HG03469 (cell line): ENCODE measurements at regions not wholly inside any gene's neighbourhood (a gene's known extent, or its start where the extent isn't known, plus 50 kb on each side); places are given as distances from the start of the nearest gene placed in this dataset.
"Not testable (repeated sequence)": the region's sequence is repeated elsewhere in the genome, so short reads cannot be mapped to it uniquely, and the experiment has no call there.

Experiments
- ATAC-seq: cut with Tn5 transposase; IDR thresholded peaks from one replicate; pipeline ENCODE4 v1.9.1; 2021; ENCODE audit warnings: mild to moderate bottlenecking, moderate library complexity, moderate number of reproducible peaks; ENCODE audit not compliant: unreplicated experiment

DNA sequence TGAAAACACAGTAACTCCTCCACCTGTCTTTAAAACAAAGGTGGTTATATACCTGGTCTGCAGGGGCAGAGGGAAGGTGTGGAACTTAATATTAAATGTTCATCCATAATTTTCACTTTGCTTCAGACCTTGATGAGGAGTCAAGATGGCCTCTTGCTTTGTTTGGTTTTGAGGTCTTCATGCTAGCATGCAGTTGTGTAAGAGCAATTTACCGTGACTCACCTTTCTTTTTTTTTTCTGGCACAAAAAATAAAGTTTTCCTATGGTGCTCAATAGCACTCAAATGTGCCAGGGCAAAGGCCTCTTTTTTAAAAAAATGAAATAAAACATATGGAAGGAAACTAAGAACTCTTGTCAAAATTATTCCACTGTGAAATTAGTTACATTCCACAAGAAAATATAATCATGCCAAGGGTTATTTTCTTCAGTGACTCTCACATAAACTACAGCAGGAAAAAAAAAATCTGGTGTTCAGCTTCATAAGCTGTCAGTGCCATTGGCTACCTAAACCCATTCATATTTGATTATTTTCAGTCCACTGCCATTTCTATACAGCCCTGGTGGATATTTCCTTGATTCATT, 128.2 kb downstream of the SLC7A11 start:
- ATAC-seq = peak; percentile 6

DNA sequence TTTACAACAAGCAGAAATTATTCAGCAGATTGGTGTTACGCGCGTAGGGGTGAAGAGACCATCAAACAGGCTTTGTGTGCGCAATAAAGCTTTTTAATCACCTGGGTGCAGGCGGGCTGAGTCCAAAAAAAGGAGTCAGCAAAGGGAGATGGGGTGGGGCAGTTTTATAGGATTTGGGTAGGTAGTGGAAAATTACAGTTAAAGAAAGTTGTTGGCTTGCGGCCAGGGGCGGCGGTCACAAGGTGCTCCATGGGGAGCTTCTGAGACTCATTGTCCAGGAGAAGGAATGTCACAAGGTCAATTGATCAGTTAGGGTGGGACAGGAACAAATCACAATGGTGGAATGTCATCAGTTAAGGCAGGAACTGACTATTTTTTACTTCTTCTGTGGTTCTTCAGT, 129.3 kb downstream of the SLC7A11 start:
- ATAC-seq = not testable (repeated sequence)

DNA sequence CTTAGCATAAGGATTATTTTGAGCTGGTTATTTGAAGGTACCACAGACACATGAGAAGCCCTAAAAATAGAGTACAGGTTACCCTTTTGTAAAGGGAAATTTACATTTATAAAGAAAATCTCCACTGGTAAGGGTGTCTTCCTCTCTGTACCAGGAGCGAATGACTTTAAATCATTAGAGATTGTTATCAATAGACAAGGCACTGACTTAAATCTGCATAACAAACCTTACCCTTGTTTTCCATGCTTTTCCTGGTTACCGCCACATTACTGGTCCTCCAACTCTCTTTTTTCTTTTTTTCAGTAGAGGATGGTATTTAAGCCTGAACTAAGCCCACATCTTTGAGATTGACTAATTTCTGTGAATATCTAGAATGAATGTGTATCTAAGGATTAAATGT, 129.8 kb downstream of the SLC7A11 start:
- ATAC-seq = no peak

DNA sequence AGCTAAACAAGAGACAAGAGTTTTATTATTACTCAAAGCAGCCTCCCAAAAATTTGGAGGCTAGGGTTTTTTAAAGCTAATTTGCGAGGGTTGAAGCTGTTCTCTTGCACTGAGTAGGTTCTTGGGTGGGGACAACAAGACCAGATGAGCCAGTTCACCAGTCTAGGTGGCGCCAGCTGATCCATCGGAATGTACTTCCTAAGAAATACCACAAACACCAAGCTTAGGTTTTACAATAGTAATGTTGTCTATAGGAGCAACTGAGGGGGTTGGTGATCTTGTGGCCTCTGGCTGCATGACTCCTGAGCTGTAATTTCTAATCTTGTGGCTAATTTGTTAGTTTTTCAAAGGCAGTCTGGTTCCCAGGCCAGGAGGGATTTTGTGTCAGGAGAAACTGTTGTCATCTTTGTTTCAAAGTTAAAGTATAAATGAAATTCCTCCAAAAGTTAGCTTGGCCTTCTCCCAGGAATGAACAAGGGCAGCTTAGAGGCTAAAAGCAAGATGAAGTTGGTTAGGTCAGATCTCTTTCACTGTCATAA, 130.6 kb downstream of the SLC7A11 start:
- no peak for ATAC-seq

DNA sequence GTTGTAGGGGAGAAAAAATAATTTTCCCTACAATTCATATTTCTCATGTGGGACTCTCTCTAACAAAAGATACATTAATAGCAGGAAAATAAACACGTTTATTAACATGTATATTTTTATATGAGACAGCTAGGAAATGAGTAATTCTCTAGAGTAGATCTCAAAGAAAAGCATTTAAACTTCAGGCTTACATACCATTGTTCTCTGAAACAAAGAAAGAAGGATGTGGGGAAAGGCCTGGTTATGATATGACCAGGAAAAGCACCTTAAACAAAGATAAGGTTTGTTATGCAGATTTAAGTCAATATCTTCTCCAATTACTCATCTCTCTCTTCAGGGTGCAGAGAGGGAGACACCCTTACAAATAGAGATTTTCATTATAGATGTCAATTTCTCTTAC, 131.3 kb downstream of the SLC7A11 start:
- no peak for ATAC-seq

DNA sequence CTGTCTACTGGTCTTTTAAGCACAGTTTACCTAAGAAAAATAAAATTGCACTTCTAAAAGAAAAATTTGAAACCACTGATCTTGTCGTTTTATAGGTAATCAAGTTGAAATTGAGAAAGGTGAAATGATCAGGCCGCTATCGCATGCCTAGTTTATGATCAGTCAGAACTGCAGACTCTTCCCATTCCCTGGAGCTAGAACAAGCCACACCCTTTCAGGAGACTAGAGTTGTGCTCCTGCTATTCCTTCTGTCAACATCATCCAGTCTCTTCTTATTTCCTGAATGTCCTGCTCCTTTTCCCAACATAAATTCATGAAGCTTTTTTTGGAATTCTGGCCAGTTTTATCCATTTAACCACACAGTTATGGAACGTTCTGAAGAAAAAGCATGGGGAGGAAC, 135.1 kb downstream of the SLC7A11 start:
- no peak for ATAC-seq

DNA sequence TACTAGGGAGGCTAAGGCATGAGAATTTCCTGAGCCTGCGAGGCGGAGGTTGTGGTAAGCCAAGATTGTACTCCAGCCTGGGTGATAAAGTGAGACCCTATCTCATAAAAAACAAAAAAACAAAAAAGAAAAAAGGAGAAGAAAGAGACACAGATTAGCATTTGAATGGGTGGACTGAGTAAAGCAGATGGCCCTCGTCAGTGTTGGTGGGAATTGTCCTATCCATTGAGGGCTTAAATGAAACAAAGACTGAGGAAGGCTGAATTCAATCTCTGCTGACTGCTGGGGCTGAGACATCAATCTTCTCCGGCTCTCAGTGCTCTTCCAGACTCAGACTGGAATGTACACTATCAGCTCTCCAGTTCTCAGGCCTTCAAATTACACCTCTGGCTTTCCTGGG, 136.8 kb downstream of the SLC7A11 start:
- no peak for ATAC-seq

DNA sequence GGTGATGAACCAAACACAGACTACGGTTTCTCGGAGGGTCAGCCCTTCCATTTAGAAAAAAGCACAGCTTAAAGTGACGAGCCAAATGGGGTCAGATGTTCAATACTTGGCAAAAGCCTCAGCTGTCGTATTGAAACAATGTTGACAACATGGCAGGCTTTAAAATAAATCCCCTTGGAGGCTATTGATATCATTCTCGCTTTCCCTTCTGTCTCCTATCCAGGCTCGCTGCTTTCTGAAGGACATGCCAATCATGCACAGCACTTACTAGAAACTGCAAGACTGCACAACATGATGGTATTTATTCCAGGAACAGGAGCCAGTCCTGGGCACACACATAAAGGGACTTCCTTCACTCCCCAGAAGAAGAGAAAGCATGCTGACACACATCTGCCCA, 137.9 kb downstream of the SLC7A11 start:
- no peak for ATAC-seq

DNA sequence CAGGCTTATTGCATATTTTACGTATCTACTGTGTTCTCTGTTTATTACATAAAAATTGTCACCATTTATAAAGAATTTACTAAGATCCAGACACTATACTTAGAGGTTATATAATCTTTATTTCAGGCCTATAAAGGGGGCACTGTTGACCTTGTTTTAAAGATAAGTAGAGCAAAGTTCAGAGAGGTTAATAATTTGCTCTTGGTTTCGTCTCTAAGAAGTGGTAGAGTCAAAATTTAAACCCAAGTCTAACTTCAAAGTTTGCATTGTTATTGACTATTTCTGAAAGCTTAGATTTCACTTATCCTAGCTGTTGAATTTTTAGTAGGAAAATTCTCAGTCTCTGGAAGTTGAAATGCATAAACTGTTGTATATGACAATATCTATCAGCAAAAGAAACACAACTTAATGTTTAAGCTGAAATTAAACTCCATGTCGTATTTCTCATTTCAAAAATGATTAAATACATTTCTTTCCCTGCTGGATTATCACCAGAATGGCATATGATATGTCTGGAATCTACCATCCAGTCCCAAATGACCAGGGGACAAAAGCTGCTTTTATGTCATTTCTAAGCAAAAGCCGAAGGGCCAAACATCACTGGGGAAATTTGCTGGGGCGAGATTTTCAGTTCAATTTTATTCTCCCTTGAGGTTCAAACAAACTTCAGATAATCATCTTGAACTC, 138.4 kb downstream of the SLC7A11 start:
- ATAC-seq = no peak

DNA sequence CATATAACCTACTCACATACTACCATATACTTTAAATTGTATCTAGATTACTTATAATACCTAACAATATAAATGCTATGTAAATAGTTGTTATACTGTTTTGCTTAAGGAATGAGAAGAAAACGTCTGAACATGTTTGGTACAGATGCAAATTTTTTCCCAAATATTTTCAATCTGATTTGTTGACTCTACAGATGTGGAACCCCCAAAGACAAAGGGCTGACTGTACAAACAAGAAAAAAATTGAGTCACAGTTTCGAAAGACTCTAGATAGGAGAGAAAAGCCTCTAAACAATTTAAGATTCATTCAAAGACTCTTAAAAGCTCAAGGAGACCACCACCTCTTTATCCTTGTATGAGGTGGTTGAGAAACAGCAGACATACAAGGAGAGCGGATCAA, 142.8 kb downstream of the SLC7A11 start:
- no peak for ATAC-seq

DNA sequence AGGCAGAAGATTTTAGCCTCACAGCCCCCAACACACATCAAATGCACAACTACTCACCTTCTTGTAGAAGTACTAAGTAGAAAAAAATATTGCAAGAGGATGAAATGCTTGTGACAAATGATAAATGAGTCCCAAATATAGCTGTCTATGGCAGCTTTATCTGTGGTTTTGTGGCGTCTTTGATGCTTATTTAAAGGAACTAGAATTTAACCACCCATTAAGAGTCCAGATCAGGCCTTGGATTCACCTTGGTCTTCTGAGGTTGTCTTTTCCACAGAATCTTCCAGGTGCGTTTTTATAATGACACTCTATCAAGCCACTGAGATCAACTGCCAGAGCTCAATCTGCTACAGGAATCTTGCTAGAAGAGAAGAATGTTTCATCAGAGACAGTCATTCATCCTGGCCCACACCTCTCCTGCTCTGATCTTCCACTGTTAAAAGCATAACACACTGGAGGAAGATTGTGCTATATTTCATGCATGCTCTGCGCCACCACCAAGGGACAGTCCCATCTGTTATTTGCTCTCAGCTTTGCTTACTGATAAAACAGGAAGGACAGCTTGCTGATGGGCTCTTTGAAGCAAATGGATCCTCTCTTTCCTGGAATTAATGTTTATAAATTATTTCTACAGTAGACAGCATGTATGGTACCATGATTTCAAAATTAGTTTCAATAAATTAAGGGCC, 144.1 kb downstream of the SLC7A11 start:
- no peak for ATAC-seq

DNA sequence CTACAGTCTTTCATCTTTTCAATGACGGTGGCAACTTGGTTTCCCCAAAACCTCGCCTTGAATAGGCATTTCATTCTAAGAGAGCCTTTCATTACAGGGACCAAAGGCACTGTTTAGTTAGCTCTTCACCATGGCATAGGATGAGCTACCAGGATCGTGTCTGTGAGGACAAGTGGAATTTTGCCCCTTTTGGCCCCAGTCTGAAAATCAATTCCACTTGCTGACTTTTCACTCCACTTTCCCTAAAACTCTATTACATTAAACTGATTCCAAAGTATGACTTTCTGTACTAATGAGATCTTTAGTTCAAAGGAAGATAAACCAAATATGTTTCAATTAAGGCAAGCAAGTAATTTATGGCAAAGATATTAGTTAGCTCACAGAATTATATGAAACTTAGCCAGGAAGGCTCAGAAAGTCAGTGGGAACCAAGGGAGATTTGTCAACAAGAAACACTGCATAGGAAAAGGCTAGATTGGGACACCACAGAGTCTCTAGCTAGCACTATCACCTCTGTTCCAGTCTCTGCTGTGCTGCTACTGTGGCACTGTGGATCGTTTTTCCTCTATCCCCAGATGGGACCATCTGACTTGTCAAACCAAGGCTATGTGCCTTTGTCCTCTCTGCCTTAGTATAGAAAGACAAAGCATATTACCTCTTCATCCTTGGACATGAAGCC, 145.6 kb downstream of the SLC7A11 start:
- no peak for ATAC-seq

DNA sequence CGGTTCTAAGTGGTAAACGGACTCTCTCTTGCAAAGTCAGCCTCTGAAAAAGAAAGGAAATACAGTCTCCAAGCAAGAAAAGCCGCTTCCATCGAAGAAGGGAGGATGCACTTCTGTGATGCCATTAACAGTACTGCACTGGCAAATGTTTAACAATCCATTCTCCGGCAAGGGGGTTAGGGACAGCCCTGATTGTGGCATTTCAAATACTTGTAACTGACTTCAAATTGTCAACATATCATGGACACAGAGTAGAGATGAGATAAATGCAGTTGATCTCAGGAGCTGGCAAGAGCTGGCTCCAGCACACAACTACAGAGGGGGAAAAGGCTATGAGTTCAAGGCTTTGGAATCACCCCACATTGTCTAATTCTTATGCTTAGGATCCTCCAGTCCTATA, 146.8 kb downstream of the SLC7A11 start:
- ATAC-seq = no peak

DNA sequence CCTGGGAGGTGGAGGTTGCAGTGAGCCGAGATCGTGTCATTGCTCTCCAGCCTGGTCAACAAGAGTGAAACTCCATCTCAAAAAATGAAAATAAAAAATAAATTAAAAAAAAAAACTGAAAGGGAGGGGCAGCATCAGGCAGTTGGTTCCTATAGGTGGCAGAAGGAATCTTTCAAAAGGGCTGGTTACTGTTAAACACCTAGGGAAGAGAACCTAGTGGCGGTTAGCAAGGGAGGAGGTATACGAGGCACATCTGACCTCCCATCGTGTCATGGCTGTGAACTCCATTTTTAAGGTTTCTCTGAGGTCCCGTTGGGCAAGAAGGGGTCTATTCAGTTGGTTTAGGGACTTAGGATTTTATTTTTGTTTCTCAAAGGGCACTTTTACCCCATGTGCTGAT, 150.1 kb downstream of the SLC7A11 start:
- no peak for ATAC-seq

DNA sequence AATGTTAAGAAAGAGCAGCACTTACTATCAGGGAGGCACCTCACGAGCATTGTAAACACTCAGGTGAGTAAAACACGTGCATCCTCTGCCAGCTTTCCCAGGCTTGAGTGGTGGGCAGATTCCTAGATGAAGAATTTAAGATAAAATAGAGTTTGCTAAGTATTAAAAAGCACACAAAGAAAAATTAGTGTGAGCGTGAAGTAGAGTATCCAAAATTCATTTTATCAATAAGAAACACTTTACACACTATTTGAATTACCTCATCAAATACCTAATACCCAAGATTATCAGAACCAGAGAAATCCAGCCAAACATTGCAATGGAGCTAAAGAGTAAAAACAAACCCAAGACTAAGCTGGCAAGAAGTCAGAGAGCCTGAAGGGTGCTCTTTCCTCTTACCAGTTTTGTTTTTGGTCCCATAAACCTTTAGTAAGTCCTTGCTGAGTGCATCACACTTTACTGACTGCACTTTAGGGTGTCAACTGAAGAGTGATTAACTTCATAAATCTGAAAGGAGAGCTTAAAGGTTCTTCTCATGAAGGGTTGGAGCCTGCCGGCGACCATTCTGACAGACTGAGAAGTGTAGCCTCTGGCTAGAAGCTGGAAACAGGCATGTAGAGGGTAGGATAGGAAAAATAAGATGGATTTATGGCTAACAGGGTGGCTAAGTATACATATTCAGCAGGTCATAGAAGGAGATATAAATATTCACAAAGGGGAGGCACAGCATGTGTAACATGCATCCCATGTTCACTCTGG, 151.1 kb downstream of the SLC7A11 start:
- no peak for ATAC-seq

DNA sequence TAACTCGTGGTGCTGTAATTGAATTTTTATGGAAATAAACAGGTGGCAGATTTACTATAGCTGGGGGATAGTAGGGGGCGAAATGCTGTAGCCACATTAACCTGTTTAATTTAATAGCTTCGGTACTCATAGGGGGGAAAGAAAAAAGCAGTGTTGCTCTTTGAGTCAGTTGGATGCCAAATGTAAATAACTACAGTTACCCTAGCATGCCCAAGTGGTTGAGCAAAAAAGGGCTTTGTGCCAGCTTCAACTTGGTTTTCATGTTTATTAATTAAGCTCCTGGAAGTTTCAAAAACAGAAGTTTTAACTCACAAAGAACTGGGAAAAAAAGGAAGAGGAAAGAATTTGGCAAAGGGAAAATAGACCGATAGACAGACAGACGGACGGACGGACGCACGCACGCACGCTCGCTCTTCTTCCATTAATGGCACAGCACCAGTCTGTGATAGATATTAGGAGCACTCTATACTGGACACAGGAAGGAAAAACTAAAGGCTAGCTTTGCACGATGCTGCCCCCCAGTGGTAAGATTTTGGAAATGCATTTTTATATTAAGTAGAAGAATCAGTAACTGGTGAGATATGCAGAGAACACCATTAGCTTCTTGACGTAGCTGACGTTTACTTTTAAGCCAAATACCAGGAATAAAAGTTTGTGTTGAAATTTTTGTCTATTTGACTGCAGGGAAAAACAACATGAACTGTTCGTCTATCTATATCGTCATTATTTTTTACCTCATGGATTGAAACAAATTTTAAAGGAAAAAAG, 151.8 kb downstream of the SLC7A11 start:
- peak; percentile 85 for ATAC-seq

DNA sequence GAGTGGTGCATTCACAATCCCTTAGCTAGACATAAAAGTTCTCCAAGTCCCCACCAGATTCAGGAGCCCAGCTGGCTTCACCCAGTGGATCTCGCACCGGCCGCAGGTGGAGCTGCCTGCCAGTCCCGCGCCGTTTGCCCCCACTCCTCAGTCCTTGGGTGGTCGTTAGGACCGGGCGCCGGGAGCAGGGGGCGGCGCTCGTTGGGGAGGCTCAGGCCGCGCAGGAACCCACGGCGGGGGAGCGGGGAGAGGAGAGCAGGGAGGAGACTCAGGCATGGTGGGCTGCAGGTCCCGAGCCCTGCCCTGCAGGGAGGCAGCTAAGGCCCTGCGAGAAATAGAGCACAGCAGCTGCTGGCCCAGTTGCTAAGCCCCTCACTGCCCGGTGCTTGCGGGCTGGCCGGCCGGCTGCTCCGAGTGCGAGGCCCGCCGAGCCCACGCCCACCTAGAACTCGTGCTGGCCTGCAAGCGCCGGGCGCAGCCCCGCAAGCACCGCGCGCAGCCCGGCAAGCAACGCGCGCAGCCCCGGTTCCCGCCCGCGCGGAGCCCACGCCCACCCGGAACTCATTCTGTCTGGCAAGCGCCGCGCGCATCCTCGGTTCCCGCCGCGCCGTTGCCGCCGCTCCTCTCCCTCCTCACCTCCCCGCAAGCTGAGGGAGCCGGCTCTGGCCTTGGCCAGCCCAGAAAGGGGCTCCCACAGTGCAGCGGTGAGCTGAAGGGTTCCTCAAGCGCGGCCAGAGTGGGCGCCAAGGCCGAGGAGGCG, 153.5 kb downstream of the SLC7A11 start:
- ATAC-seq = no peak

DNA sequence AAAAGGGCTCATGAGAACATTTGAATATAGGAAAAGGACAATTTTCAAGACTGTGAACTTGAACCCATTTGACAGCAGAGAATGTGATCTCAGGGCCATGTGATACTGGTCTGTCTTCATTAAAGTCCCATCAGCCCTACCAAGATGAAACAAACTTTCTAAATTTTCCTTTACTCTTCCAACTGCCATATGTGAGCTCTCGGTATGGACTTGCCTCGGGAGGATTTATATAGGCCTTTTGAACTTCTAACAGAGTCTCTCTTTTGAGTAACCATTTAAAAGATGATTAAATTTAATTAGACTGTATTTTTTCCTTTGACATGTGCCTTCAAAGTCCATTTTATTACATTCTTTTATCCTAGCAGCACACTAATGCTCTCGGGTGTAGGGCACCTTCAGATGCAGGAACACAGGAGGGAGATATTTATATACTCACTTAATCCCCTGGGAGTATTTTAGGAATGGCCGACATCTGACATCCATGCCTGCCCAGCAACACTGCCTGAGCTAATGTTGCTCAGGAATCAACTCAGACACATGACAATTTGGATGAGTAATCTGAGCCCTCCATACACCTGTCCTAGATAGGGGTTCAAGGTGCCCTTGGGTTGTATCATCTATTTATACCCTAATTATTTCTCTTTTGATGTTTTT, 155.0 kb downstream of the SLC7A11 start:
- no peak for ATAC-seq

DNA sequence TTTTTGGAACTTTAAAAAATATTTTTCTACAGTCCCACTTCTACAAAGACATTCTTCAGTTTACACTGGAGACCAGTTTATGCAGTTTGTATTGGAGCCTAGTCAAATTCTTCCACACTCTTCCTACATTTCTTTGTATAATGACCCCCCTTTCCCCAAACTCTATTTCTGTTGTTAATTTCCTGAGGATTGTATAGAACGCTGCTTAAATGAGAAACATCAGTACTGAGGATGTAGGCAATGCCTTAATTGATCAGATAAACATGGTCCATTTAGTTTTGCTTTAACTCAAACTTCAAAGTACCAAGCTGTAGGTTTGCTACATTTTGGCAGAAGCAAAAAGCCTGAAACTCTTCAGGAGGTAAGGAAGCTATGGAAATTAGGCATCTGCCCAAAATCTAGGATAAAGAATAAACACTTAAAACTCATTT, 155.5 kb downstream of the SLC7A11 start:
- no peak for ATAC-seq
